Coronary artery (tissue), 2 donors: ENCODE measurements at regions not wholly inside any gene's neighbourhood (a gene's known extent, or its start where the extent isn't known, plus 50 kb on each side); places are given as distances from the start of the nearest gene placed in this dataset.

ENCODE experiments used
- DNase-seq: peaks from one replicate; pipeline ENCODE4 v3.0.0-alpha.2; 2017; ENCODE audit warnings: low spot score
- H3K27ac ChIP-seq, 2 donors: fragments of 200-600 bp; sonication (generic); one replicate each; pipeline ENCODE4 v1.5.1; 2016 to 2019
- H3K4me3 ChIP-seq: fragments of 200-600 bp; sonication (generic); 2 replicates; pipeline ENCODE4 v1.5.1; 2016; ENCODE audit warnings: mild to moderate bottlenecking, moderate library complexity
- CTCF ChIP-seq: fragments of 200-600 bp; sonication (generic); IDR thresholded peaks from one replicate; pipeline ENCODE4 v1.5.1; 2019; ENCODE audit warnings: antibody characterized with exemption

DNA sequence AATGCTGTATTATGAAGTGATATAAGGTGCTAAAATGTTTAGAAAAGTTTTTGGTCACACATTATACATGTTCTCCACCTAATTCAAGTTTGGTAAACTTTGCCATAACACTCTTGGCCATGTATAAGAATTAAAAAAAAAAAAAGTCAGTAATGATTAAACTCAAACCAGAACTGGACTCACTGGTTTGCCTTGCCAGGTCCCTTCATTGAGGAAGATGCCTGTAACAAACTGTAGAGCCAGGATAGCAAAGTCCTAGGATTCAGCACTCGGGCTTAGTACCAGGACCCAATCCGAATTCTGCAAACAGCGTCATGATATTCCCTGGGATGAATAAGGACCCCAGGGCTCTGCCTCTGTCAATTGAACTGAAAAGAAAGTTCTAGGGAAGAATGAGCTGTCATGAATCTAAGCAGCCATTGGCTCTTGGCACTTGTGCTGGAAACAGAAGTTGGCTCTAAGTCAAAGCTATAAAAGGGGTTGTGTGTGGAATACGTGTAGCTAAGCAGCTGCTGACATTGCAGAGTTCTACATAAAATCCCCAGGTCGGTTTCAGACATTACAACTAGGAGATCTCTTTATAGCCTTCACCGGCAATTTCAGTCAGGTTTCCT lies 216.9 kb downstream of the C7orf25 start:
- H3K27ac ChIP-seq: no peak overlapping the region

DNA sequence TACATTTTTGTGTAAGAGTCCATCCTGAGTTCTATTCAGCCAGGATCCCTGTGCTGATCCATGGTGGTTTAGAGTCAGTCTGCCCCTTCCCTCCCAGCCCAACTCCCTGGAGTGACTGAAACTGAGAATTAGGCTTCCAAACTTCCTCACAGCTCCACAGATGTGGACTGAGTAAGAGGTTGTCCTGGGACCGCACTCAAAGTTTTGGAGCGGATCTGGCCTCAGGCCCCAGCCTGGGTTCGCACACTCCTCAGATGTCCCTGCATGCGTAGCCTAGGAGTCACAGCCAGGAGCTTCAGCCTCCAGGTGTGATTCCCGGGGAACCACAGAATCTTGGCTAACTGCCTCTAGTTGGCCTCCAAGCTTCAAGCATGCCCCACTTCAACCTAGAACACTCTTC lies 218.1 kb downstream of the C7orf25 start:
- Histone ChIP-seq H3K4me3 (no peak overlapping the region), H3K27ac (no peak overlapping the region)
- TF ChIP-seq CTCF: no peak
- DNase-seq: no peak

More for the DNA sequence above, 216.9 kb downstream of the C7orf25 start:
- H3K4me3 ChIP-seq: no peak overlapping the region
- no peak for TF ChIP-seq CTCF
- DNase-seq: no peak

GRCh38 chr7:42692621-42693020 lies 219.2 kb downstream of the C7orf25 start:
- Histone ChIP-seq H3K27ac (no peak overlapping the region), H3K4me3 (no peak overlapping the region)
- no peak for DNase-seq
- no peak for TF ChIP-seq CTCF

DNA sequence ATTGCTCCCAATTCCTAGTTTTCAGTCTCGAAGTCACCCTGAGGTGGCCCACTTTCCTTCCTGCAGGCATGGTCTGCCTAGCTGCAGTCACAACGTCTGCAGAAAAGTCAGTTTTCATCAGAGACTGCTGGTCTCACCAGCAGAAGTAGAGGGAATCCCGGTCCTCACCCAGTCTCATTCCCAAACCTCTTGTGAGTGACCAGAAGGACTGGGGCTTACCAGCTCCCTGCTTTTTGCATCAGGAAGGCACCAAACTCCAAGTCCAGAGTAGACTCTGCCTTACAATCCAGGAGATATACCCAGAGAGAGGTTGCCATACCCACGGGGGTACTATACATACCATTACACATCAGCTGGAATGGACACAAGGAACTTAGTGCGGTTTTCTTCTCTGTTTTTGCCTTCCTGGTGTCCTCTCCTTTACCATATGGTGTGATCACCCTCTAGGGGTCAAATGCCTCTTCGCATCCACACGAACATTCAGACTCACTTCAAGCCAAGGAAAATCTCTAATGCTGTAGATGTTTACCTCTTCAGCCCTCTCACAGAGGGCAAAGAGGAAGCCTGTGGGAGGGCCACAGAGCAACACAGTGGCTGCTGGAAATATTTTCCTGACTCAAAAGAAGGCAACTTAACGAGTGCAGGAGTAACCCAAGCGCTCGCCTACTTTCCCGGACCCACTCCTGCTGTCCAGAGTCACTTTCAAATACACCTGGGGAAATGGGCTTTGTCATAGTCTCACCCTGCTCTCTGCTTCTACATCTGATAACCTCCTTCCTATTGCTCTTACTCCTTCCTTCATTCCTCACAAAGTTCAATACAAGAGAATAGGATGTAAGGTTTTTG lies 220.9 kb downstream of the C7orf25 start:
- TF ChIP-seq CTCF: no peak
- Histone ChIP-seq H3K27ac (no peak overlapping the region), H3K4me3 (no peak overlapping the region)
- DNase-seq: no peak

DNA sequence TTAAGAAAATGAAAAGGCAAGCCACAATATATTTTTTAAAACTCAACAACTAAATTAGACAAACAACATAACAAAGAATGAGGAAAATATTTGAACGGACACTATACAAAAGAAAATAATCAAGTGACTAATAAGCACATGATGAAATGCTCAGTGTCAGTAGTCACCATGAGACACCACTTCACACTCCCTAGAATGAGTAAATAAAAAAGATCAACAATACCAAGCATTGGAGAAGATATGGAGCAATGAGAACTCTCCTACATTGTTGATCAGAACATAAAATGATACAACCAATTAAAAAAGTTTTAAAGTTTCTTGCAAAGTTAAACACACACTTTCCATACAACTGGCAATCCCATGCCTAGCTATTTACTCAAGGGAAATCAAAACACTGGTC lies 222.2 kb downstream of the C7orf25 start:
- no peak for TF ChIP-seq CTCF
- Histone ChIP-seq H3K4me3 (no peak overlapping the region), H3K27ac (no peak overlapping the region)
- DNase-seq: no peak

GRCh38 chr7:42688056-42688371 lies 223.9 kb downstream of the C7orf25 start:
- no peak for DNase-seq
- no peak overlapping the region for H3K4me3 ChIP-seq
- no peak overlapping the region for H3K27ac ChIP-seq
- TF ChIP-seq CTCF: no peak
